Choroid plexus epithelial cell (primary cell): ENCODE measurements at regions not wholly inside any gene's neighbourhood (a gene's known extent, or its start where the extent isn't known, plus 50 kb on each side); places are given as distances from the start of the nearest gene placed in this dataset.

Source experiments
- DNase-seq: peaks from one replicate; pipeline ENCODE4 v3.0.0-alpha.2; 2010; ENCODE audit warnings: low read depth
- H3K4me3 ChIP-seq: 2 replicates; pipeline ENCODE4 v1.5.1; 2011; ENCODE audit warnings: low read depth, mild to moderate bottlenecking, control low read depth, low read length, moderate library complexity
- CTCF ChIP-seq: conservative IDR thresholded peaks from 2 replicates; pipeline ENCODE4 v1.5.1; 2011; ENCODE audit warnings: low read depth, mild to moderate bottlenecking, control low read depth, inconsistent platforms, low read length, moderate library complexity

- DNase-seq = no peak
Measured at GRCh38 chr3:27971600-27971999, 249.5 kb upstream of the EOMES start.

GRCh38 chr3:27976933-27977332, 254.8 kb upstream of the EOMES start:
- DNase-seq = peak; percentile 35
- H3K4me3 ChIP-seq = no peak overlapping the region
- no peak for TF ChIP-seq CTCF

More at GRCh38 chr3:27971600-27971999, 249.5 kb upstream of the EOMES start:
- H3K4me3 ChIP-seq = no peak overlapping the region
- no peak for TF ChIP-seq CTCF

GRCh38 chr3:27978440-27978839, 256.3 kb upstream of the EOMES start:
- TF ChIP-seq CTCF = no peak
- H3K4me3 ChIP-seq = no peak overlapping the region
- DNase-seq = no peak

- TF ChIP-seq CTCF = no peak
- DNase-seq = no peak
- no peak overlapping the region for H3K4me3 ChIP-seq
Measured at GRCh38 chr3:27985369-27986035, 255.9 kb upstream of the CMC1 start.

- no peak for DNase-seq
- no peak for TF ChIP-seq CTCF
Measured at GRCh38 chr3:27986234-27986879, 255.1 kb upstream of the CMC1 start.

GRCh38 chr3:27990324-27990723, 251.1 kb upstream of the CMC1 start:
- TF ChIP-seq CTCF = no peak
- DNase-seq = no peak
- H3K4me3 ChIP-seq = no peak overlapping the region

More at GRCh38 chr3:27986234-27986879, 255.1 kb upstream of the CMC1 start:
- H3K4me3 ChIP-seq = no peak overlapping the region

- no peak overlapping the region for H3K4me3 ChIP-seq
- no peak for DNase-seq
- no peak for TF ChIP-seq CTCF
Measured at GRCh38 chr3:27990837-27991236, 250.6 kb upstream of the CMC1 start.
